Limb (tissue), 2 donors: ENCODE measurements at regions not wholly inside any gene's neighbourhood (a gene's known extent, or its start where the extent isn't known, plus 50 kb on each side); places are given as distances from the start of the nearest gene placed in this dataset.

Experiments used
- DNase-seq, 2 donors: peaks; one replicate each; pipeline ENCODE4 v3.0.0-alpha.2; 2016; ENCODE audit errors: extremely low spot score in 2 of 2

- DNase-seq = no peak
Observed at GRCh38 chr18:28890791-28891190, 713.9 kb upstream of the CDH2 start.

GRCh38 chr18:28884304-28884703 lies 707.4 kb upstream of the CDH2 start:
- no peak for DNase-seq

- no peak for DNase-seq
Observed at GRCh38 chr18:28880856-28881255, 703.9 kb upstream of the CDH2 start.

- no peak for DNase-seq
Observed at GRCh38 chr18:28875059-28875458, 698.1 kb upstream of the CDH2 start.

GRCh38 chr18:28863396-28863795 lies 686.5 kb upstream of the CDH2 start:
- DNase-seq = no peak

- no peak for DNase-seq
Observed at GRCh38 chr18:28858248-28858647, 681.3 kb upstream of the CDH2 start.

- no peak for DNase-seq
Observed at GRCh38 chr18:28855989-28856388, 679.1 kb upstream of the CDH2 start.

- no peak for DNase-seq
Observed at GRCh38 chr18:28855524-28855923, 678.6 kb upstream of the CDH2 start.

GRCh38 chr18:28854964-28855363 lies 678.0 kb upstream of the CDH2 start:
- DNase-seq = no peak

- DNase-seq = no peak
Observed at GRCh38 chr18:28846958-28847357, 670.0 kb upstream of the CDH2 start.

GRCh38 chr18:28837100-28837499 lies 660.2 kb upstream of the CDH2 start:
- DNase-seq = no peak

GRCh38 chr18:28834889-28835288 lies 658.0 kb upstream of the CDH2 start:
- DNase-seq = no peak

- DNase-seq = no peak
Observed at GRCh38 chr18:28831908-28832307, 655.0 kb upstream of the CDH2 start.

GRCh38 chr18:28831476-28831875 lies 654.5 kb upstream of the CDH2 start:
- no peak for DNase-seq

GRCh38 chr18:28826107-28826506 lies 649.2 kb upstream of the CDH2 start:
- no peak for DNase-seq

- DNase-seq = no peak
Observed at GRCh38 chr18:28824183-28824574, 647.2 kb upstream of the CDH2 start.

GRCh38 chr18:28823506-28824182 lies 646.7 kb upstream of the CDH2 start:
- no peak for DNase-seq

GRCh38 chr18:28820353-28820752 lies 643.4 kb upstream of the CDH2 start:
- DNase-seq = no peak

GRCh38 chr18:28816155-28816554 lies 639.2 kb upstream of the CDH2 start:
- DNase-seq = no peak

GRCh38 chr18:28814365-28814764 lies 637.4 kb upstream of the CDH2 start:
- no peak for DNase-seq

- DNase-seq = no peak
Observed at GRCh38 chr18:28808373-28808772, 631.4 kb upstream of the CDH2 start.

- DNase-seq = no peak
Observed at GRCh38 chr18:28805491-28805890, 628.6 kb upstream of the CDH2 start.

GRCh38 chr18:28804512-28805202 lies 627.7 kb upstream of the CDH2 start:
- DNase-seq = no peak
